ENCODE measurements at regions not wholly inside any gene's neighbourhood (a gene's known extent, or its start where the extent isn't known, plus 50 kb on each side); places are given as distances from the start of the nearest gene placed in this dataset.
A peak's percentile ranks its signal among the peaks of the same experiment; 100 is the strongest.
"Not testable (repeated sequence)": the region's sequence is repeated elsewhere in the genome, so short reads cannot be mapped to it uniquely, and the experiment has no call there.

DNA sequence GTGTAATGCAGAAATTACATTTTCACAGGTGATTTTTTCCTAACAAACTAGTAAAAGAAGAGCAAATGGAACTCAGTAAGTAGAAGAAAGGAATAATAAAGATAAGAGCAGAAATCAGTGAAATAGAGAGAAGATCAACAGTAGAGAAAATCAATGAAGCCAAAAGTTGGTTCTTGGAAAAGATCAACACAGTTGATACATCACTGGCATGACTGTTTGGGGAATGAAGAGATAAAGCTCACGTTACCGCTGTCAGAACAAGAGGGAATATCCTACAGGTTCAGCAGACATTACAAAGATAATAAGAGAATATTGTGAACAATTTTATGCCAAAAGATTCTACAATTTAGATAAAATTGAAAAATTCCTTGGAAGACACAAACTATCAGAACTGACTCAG, 146.4 kb downstream of the ACTR3B start:
- no peak for DNase-seq

DNA sequence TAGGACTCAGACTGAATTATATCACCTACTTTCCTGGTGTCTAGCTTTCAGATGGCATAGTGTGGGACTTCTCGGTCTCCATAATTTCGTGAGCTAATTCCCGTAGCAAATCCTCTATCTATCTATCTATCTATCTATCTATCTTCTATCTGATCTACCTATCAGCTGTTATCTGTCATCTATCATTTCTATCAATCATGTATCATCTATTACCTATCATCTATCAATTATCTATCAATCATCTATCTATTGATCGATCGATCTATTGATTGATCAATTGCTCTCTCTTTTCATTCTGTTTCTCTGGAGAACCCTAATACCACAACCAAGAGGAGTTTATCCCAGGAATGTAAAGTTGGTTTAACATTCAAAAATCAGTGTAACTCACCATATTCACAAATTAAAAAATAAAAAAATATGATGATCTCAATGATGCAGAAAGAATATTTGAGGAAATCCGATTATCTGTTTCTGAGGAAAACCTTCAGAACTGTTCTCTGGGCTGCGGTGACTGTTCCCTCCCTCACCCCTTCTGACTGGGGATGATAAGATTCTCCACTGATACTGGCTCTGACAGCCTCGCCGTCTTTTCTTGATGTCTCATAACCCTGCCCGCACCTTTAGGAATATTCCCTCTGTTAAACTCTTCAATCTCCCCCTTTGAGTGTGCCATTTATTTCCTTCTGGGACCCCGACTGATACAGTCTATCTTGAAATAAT, 147.7 kb downstream of the ACTR3B start:
- no peak for DNase-seq

- DNase-seq, result no peak
Measured at GRCh38 chr7:152909280-152909679, 149.7 kb downstream of the ACTR3B start.

DNA sequence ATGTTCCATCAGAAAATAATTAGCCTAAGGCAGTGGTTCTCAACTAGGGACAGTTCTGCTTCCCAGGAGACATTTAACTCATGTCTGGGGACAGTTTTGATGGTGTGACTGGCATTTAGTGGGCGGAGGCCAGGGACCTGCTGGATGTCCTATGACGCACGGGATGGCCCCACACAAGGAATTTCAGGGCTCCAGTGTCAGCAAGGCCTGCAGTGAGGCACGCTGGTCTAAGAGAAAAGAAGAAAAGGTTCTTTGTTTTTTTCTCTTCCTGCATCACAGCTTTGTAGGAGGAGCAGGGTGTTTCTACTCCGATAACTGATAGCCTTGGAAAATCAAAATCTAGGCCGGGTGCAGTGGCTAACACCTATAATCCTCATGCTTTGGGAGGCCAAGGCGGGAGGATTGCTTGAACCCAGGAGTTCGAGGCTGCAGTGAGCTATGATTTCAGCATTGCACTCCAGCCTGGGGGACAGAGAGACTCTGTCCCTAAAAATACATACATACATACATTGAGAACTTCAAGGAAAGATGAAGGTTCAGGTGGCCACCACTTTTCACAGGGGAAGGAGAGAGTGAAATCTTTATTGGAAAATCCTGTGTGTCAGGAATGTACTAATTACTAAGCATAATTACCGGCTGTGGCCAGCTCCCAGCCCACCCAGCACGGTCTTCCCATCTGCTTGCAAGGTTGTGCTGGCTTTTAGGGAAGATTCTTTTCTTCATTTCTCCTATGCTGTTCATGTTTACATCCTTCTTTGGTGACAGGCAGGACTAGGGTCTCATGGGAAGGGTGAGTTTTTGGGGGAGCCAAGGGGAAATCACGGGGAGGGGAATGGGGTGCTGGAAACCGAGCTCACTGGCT, 150.4 kb downstream of the ACTR3B start:
- peak; percentile 66 for DNase-seq

DNA sequence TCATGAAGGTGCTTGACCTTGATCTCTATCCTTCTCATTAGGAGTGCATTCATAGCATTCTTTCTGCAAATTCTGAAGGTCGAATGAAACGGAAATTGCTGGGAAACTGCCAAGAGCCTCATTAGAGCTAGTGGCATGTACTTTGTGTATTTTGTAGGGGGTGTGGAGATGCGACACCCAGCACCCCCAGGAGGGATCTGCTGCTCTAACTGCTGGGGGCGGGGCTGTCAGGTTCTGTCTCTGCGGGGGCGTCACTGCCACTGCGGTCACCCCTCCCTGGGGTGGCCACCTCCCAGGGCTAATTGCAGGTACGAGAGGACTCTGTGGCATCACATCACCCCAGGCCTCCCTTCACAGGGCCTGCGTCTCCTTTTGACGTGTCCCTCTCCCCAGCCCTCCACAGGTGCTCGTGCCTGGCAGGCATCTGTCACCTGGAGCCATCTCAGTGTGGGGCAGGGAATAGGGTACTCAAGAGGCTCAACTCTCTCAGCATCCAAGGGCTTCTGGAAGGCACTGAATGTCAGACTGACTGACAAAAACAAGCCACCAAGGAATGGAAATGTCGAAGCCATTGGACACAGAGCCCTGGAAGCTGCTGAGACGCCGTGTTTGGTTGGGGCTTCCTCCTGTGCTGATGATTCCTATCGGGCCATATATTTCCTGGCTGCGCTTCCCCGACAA, 151.1 kb downstream of the ACTR3B start:
- DNase-seq, result peak; percentile 69

DNA sequence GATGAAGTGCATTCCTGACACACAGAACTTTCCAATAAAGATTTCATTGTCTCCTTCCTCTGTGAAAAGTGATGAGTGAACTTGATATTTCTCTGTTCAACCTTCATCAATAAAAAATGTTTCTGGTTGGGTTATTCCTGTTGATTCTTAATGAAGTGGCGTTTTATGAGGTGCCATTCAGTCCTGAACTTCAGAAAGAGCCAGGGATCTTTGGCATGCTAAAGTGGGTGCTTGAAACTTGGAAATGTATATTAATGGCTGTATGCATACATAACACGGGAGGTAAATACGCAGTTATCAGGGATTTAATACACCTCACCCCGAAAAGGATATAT, 151.6 kb downstream of the ACTR3B start:
- peak; percentile 59 for DNase-seq

DNA sequence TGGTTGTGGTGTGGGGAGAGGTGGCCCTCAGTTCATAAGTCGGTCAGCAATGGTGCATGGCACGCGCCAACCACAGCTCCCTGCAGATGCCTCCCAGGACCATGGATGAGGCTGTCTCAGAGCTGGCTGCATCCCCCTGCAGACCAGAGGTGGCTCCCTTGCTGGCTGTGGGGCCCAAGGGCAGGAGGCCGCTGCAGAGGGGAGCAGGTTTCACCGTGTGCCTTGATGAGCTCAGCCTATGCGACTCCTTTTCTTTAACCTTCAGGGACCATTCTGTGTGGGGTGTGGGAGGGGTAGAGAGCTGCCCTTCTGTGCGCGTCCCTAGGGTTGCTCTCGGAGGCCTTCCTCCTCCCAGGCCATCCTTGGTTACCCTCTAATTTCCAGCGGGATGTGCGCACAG, 152.4 kb downstream of the ACTR3B start:
- peak; percentile 64 for DNase-seq

DNA sequence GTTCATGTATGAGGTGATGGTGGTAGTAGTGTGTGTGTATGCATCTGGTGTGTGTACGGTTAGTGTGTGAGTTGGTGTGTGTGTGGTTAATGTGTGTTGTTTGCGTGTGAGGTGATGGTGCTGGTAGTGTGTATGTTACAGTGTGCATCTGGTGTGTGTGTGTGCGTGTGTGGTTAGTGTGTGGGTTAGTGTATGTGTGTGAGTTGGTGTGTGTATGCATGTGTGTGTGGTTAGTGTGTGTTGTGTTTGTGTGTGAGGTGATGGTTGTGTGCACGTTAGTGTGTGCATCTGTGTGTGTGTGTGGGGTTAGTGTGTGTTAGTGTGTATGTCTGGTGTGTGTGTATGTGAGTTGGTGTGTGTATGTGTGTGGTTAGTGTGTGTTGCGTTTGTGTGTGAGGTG, 153.0 kb downstream of the ACTR3B start:
- DNase-seq, result no peak

DNA sequence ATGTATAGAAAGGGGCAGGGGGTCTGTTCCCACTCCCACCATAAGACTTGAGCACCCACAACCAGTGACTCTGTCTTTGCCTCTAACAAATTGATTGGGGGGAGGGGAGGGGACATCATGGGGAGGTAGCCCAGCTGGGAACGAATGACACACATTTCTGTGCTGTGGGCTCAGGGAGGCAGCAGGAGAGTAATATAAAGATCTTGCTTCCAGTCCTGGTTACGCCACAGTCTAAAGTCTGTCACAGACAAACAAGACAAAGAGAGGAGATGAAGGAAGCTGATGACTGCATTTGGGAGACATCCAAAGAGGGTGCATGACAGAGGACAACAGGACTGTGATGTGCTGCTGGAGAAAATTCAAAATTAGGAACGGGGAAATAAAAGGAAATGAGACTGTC, 153.9 kb downstream of the ACTR3B start:
- no peak for DNase-seq

DNA sequence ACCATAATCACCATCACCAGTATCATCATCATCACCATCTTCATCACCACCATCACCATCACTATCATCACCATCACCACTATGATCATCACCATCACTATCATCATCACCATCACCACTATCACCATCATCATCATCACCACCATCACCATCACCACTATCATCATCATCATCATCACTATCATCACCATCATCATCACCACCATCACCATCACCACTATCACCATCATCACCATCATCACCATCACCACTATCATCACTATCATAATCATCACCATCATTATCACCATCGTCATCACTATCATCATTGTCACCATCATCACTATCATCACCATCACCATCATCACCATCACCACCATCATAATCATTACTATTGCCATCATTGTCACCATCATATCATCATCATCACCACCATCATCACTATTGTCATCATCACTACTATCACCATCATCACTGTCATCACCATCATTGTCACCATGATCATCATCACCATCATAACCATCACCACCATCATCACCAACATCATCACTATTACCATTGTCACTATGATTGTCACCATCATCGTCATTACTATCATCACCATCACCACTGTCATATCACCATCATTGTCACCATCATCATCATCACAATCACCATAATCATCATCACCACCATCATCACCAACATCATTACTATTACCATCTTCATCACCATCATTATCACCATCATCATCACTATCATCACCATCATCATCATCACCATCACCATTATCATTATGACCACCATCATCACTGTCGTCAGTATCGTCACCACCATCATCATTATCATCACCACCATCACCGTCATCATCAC, 154.7 kb downstream of the ACTR3B start:
- DNase-seq, result no peak

DNA sequence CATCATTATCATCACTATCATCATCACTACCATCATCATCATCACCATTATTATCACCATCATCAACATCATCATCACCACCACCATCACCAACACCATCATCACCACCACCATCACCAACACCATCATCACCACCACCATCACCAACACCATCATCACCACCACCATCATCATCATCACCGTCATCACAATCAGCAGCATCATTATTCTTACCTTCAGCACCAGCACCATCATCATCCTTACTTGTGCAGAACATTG, 155.2 kb downstream of the ACTR3B start:
- not testable (repeated sequence) for DNase-seq

DNA sequence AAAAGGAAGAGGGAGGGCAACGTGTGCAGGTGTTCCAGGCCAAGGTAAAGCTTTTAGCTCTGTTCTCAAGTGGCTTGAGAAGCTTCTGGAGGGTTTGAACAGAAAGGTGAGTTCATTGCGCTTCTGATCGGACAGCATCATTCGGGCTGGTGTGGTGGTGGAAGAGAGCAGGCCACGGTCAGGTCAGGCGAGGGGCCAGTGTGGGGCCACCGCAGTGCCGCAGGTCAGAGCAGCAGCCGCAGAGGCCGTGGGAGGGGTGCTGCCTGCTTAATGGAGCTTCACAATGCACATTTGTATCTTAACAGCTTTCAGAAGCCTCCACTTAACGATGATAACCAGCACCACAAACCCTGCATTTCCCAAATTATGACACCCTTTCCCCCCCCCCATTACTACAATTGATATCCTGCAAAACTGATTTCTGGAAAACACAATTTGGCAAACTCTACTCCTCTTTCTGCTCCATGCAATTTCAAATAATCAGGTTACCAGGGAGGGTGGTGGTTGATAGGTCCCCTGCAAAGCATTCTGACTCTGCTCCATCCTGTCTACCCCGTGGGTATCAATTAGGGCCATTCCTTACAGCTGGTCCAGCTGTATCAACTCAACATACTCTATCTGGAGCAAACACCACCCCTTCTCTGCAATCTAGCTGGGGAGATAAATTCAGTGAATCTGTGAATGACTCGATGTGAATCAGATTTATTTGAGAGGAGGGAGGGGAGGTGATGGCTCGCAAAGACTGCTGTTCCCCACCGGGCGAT, 162.9 kb downstream of the ACTR3B start:
- no peak for DNase-seq

- no peak for DNase-seq
Measured at GRCh38 chr7:152923711-152924110, 164.2 kb downstream of the ACTR3B start.

DNA sequence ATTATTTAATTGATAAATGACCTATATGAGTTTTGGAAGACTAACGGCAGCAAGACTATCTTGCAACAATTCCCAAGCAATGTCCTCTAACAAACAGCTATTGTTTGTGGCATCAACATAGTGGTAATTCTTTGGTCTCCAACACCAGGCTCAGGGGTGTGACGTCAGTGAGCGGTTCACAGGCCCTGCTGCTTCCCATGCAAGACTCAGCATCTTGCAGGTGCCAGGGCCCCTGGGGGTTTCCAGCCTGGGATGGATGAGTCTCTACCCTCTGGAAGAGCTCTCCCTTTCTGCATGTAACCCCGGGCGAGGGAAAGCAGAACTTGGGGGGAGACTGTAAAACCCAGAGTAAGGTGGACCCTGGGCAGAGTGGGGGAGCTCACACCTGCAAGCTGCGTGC, 164.7 kb downstream of the ACTR3B start:
- DNase-seq, result no peak

DNA sequence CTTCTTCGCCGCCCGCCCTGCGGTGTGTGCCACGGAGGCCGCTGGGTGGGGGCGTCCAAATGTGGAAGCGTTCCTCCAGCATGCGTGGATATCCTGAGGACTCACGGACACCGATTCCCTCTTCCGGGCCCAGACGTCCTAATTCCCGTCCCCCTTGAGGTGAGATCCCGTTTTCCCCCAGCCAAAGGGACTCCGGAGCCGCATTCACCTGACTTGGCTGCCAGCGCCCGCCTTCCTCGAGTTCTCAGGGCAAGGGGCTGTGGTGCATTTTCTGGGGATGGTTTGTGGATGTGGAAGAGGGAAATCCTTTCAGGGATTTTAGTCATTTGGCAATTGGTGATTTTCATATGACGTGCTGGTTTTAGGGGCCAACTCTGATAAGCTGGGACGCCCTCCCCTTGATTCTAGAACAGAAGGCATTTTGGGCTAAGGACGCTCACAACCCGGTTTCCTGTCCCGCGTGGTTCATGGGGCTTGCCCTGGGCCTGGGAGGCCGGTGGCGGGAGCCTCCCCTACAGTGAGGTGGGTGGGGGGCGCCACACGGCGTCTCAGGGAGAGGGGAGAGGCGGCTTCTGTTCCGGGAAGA, 165.4 kb downstream of the ACTR3B start:
- no peak for DNase-seq

- DNase-seq, result peak; percentile 84
Measured at GRCh38 chr7:152925412-152926147, 166.0 kb downstream of the ACTR3B start.

- no peak for DNase-seq
Measured at GRCh38 chr7:152931633-152932032, 172.1 kb downstream of the ACTR3B start.

DNA sequence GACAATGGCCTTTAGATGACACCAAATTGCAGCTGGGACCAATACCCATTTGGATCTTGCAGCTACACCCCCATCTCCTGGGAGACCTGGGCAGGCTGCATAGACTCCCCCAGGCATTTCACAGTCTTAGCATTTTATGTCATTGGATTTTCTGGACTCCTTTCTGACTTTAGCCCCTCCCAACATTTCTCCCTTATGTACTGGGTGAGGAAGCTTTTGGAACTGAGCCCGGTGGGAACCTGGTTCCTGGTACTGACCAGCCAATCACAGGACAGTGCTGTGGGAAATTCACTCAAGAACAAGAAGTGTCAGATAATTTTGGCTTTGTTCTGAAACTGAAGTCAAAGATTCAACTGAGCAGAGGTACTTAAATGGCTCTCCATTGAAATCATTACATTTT, 177.7 kb downstream of the ACTR3B start:
- no peak for DNase-seq

DNA sequence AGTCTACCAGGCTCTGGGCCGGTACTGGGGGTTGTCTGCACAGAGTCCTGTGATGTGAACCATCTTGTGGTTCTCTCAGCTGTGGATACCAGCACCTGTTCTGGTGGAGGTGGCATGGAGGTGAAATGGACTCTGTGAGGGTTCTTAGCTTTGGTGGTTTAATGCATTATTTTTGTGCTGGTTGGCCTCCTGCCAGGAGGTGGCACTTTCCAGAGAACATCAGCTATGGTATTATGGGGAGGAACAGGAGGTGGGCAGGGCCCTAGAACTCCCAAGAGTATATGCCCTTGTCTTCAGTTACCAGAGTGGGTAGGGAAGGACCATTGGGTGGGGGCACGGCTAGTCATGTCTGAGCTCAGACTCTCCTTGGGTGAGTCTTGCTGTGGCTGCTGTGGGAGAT, 187.1 kb downstream of the ACTR3B start:
- DNase-seq, result not testable (repeated sequence)

- DNase-seq, result no peak
Measured at GRCh38 chr7:152947686-152948085, 188.1 kb downstream of the ACTR3B start.

- no peak for DNase-seq
Measured at GRCh38 chr7:152949253-152949652, 189.7 kb downstream of the ACTR3B start.
